ENCODE measurements at regions not wholly inside any gene's neighbourhood (a gene's known extent, or its start where the extent isn't known, plus 50 kb on each side); places are given as distances from the start of the nearest gene placed in this dataset.

- no peak for TF ChIP-seq CTCF (IDR thresholded peaks at IDR 0.05; ENCODE audit: insufficient read depth, low read length, poor library complexity, severe bottlenecking)
- TF ChIP-seq EZH2phosphoT487 (conservative IDR thresholded peaks at IDR 0.05; ENCODE audit: low read length): no peak
These were observed 261.8 kb upstream of the CHAC2 start for GRCh38 chr2:53505826-53506225.

Measured in SU-DHL-6 (cell line).